IMR-90 (cell line): ENCODE measurements at regions not wholly inside any gene's neighbourhood (a gene's known extent, or its start where the extent isn't known, plus 50 kb on each side); places are given as distances from the start of the nearest gene placed in this dataset.

Source experiments
- ATAC-seq: fragments of 200-7000 bp; cut with Tn5 transposase; 2 replicates; pipeline ENCODE4 v1.9.1; 2020; ENCODE audit warnings: low read depth, mild to moderate bottlenecking, moderate library complexity
- BruUV-seq: library from RNA; stranded (reverse); fragments of 400-500 nt; replicated peaks from 2 replicates; lab custom pipeline; 2021; lab: Mats Ljungman, UMichigan
- CTCF ChIA-PET: fragments of 300-600 bp; formaldehyde crosslinking; extraction: SDS; loops from one replicate; lab custom pipeline; 2021; ENCODE audit warnings: antibody characterized with exemption; lab: Yijun Ruan, JAX
- POLR2A ChIA-PET: fragments of 300-600 bp; sonication (Branson Sonifier 250); formaldehyde crosslinking; loops from one replicate; lab custom pipeline; 2022; ENCODE audit warnings: antibody characterized with exemption; ENCODE audit not compliant: unreplicated experiment; lab: Charles Lee
- DNase-seq: peaks from one replicate; pipeline ENCODE4 v3.0.0; 2013
- H2AFZ ChIP-seq: replicated peaks from 2 replicates; pipeline ENCODE3; 2013; ENCODE audit warnings: low read length, mild to moderate bottlenecking; ENCODE audit not compliant: poor library complexity
- H2AK5ac ChIP-seq: 2 replicates; pipeline ENCODE4 v1.6.1; 2013; ENCODE audit warnings: low read depth, low read length, inconsistent platforms
- H2AK9ac ChIP-seq: replicated peaks from 2 replicates; pipeline ENCODE3; 2013; ENCODE audit warnings: mild to moderate bottlenecking, low read depth, low read length, moderate library complexity; ENCODE audit not compliant: poor library complexity
- H2BK120ac ChIP-seq: 2 replicates; pipeline ENCODE4 v1.6.1; 2013; ENCODE audit warnings: low read depth, low read length, inconsistent platforms
- H2BK15ac ChIP-seq: 3 replicates; pipeline ENCODE4 v1.6.1; 2013; ENCODE audit warnings: low read depth, low read length, inconsistent platforms
- H2BK20ac ChIP-seq: 2 replicates; pipeline ENCODE4 v1.6.1; 2013; ENCODE audit warnings: low read depth, mild to moderate bottlenecking, inconsistent platforms, low read length, moderate library complexity
- H2BK5ac ChIP-seq: 2 replicates; pipeline ENCODE4 v1.6.1; 2013; ENCODE audit warnings: mild to moderate bottlenecking, low read depth, low read length, inconsistent platforms; ENCODE audit not compliant: poor library complexity, severe bottlenecking
- H3K14ac ChIP-seq: replicated peaks from 2 replicates; pipeline ENCODE4 v1.6.1; 2013; ENCODE audit warnings: low read depth, low read length, inconsistent platforms
- H3K18ac ChIP-seq: 2 replicates; pipeline ENCODE4 v1.6.1; 2013; ENCODE audit warnings: low read depth, low read length, control low read depth
- H3K23ac ChIP-seq: 2 replicates; pipeline ENCODE4 v1.6.1; 2013; ENCODE audit warnings: low read depth, low read length, inconsistent platforms
- H3K27ac ChIP-seq: 2 replicates; pipeline ENCODE4 v1.5.1; 2013; ENCODE audit warnings: mild to moderate bottlenecking, control low read depth, low read length; ENCODE audit not compliant: insufficient read depth
- H3K27me3 ChIP-seq: 2 replicates; pipeline ENCODE4 v1.6.1; 2013; ENCODE audit warnings: low read length; ENCODE audit not compliant: control insufficient read depth, insufficient read depth
- H3K36me3 ChIP-seq: 2 replicates; pipeline ENCODE4 v1.6.1; 2013; ENCODE audit warnings: low read length, mixed read lengths; ENCODE audit not compliant: control insufficient read depth, insufficient read depth
- H3K4ac ChIP-seq: 2 replicates; pipeline ENCODE4 v1.6.1; 2013; ENCODE audit warnings: low read depth, low read length, inconsistent platforms
- H3K4me1 ChIP-seq: 2 replicates; pipeline ENCODE4 v1.6.1; 2013; ENCODE audit warnings: low read length, mixed read lengths; ENCODE audit not compliant: control insufficient read depth, insufficient read depth
- H3K4me2 ChIP-seq: 2 replicates; pipeline ENCODE4 v1.6.1; 2013; ENCODE audit warnings: low read depth, mild to moderate bottlenecking, control low read depth, low read length, moderate library complexity
- H3K4me3 ChIP-seq: 2 replicates; pipeline ENCODE4 v1.5.1; 2013; ENCODE audit warnings: low read depth, mild to moderate bottlenecking, control low read depth, low read length, moderate library complexity; ENCODE audit not compliant: insufficient read depth
- H3K56ac ChIP-seq: 2 replicates; pipeline ENCODE4 v1.6.1; 2013; ENCODE audit warnings: low read length, inconsistent platforms; ENCODE audit not compliant: insufficient read depth; ENCODE audit errors: extremely low read depth
- H3K79me1 ChIP-seq, 2 experiments: 2 replicates each; pipeline ENCODE4 v1.6.1; 2013; ENCODE audit warnings: low read length in 2 of 2, inconsistent platforms in 1 of 2, low read depth in 1 of 2
- H3K9ac ChIP-seq: 2 replicates; pipeline ENCODE4 v1.6.1; 2013; ENCODE audit warnings: low read depth, low read length, control low read depth
- H3K9me1 ChIP-seq: 2 replicates; pipeline ENCODE4 v1.6.1; 2013; ENCODE audit warnings: low read length, inconsistent platforms; ENCODE audit not compliant: insufficient read depth
- H3K9me3 ChIP-seq: 2 replicates; pipeline ENCODE4 v1.6.1; 2013; ENCODE audit warnings: low read length; ENCODE audit not compliant: control insufficient read depth, insufficient read depth
- H4K20me1 ChIP-seq: 2 replicates; pipeline ENCODE4 v1.6.1; 2013; ENCODE audit warnings: low read length, inconsistent platforms; ENCODE audit not compliant: insufficient read depth
- H4K5ac ChIP-seq: 2 replicates; pipeline ENCODE4 v1.6.1; 2013; ENCODE audit warnings: mild to moderate bottlenecking, low read depth, low read length, control low read depth
- H4K8ac ChIP-seq, 2 experiments: 2 replicates each; pipeline ENCODE4 v1.6.1; 2013; ENCODE audit warnings: low read depth in 2 of 2, low read length in 2 of 2, control low read depth in 1 of 2, inconsistent platforms in 1 of 2
- H4K91ac ChIP-seq: 2 replicates; pipeline ENCODE4 v1.6.1; 2013; ENCODE audit warnings: low read depth, low read length, inconsistent platforms; ENCODE audit not compliant: insufficient read depth
- BHLHE40 ChIP-seq: fragments of 150-350 bp; IDR thresholded peaks from 2 replicates; pipeline ENCODE4 v1.6.1; 2016; ENCODE audit warnings: mild to moderate bottlenecking, low read depth, low read length
- CEBPB ChIP-seq: IDR thresholded peaks from 2 replicates; pipeline ENCODE4 v1.6.1; 2012; ENCODE audit warnings: low read depth, low read length, improper control_type of control experiment
- CHD1 ChIP-seq: IDR thresholded peaks from 2 replicates; pipeline ENCODE4 v1.6.1; 2012; ENCODE audit warnings: low read depth, low read length, improper control_type of control experiment
- CTCF ChIP-seq: conservative IDR thresholded peaks from 2 replicates; pipeline ENCODE4 v1.5.1; 2012; ENCODE audit warnings: mild to moderate bottlenecking, low read depth, low read length, improper control_type of control experiment
- ELK1 ChIP-seq: fragments of 150-350 bp; IDR thresholded peaks from 2 replicates; pipeline ENCODE4 v1.6.1; 2016; ENCODE audit warnings: low read depth, mild to moderate bottlenecking, low read length, moderate library complexity, borderline replicate concordance
- FOS ChIP-seq: fragments of 150-350 bp; IDR thresholded peaks from 2 replicates; pipeline ENCODE4 v1.6.1; 2016; ENCODE audit warnings: low read depth, low read length
- MAFK ChIP-seq: IDR thresholded peaks from 2 replicates; pipeline ENCODE4 v1.6.1; 2012; ENCODE audit warnings: low read depth, low read length, improper control_type of control experiment
- MAZ ChIP-seq: IDR thresholded peaks from 2 replicates; pipeline ENCODE4 v1.6.1; 2012; ENCODE audit warnings: low read depth, mild to moderate bottlenecking, low read length, improper control_type of control experiment, moderate library complexity, borderline replicate concordance
- MXI1 ChIP-seq: IDR thresholded peaks from 2 replicates; pipeline ENCODE4 v1.6.1; 2012; ENCODE audit warnings: low read depth, mild to moderate bottlenecking, low read length, moderate library complexity, borderline replicate concordance
- NFE2L2 ChIP-seq: fragments of 150-350 bp; IDR thresholded peaks from 2 replicates; pipeline ENCODE4 v1.6.1; 2016; ENCODE audit warnings: low read depth, mild to moderate bottlenecking, low read length
- POLR2A ChIP-seq: IDR thresholded peaks from 2 replicates; pipeline ENCODE4 v1.6.1; 2012; ENCODE audit warnings: mild to moderate bottlenecking, low read depth, low read length
- RAD21 ChIP-seq: IDR thresholded peaks from 2 replicates; pipeline ENCODE4 v1.6.1; 2012; ENCODE audit warnings: low read length, improper control_type of control experiment
- RCOR1 ChIP-seq: IDR thresholded peaks from 2 replicates; pipeline ENCODE4 v1.6.1; 2012; ENCODE audit warnings: mild to moderate bottlenecking, low read length, improper control_type of control experiment; ENCODE audit not compliant: insufficient replicate concordance
- RFX5 ChIP-seq: IDR thresholded peaks from 2 replicates; pipeline ENCODE4 v1.8.0; 2012; ENCODE audit warnings: low read depth, mild to moderate bottlenecking, low read length, moderate library complexity
- SMC3 ChIP-seq: fragments of 150-350 bp; IDR thresholded peaks from 2 replicates; pipeline ENCODE4 v1.6.1; 2016; ENCODE audit warnings: low read depth, mild to moderate bottlenecking, antibody characterized with exemption, low read length, moderate library complexity
- USF2 ChIP-seq: fragments of 150-350 bp; IDR thresholded peaks from 2 replicates; pipeline ENCODE4 v1.6.1; 2017; ENCODE audit warnings: mild to moderate bottlenecking, antibody characterized with exemption, low read length, low read depth
- WGBS, 2 experiments: methylation state at CpG; one replicate each; pipeline versions ENCODE4 v1.1.5 to v1.1.7; 2013; ENCODE audit warnings: missing lambda C conversion rate in 2 of 2; ENCODE audit not compliant: insufficient read length in 1 of 2; ENCODE audit errors: extremely low coverage in 2 of 2; 5-methylcytosine and 5-hydroxymethylcytosine counted together
- dilution Hi-C: fragments of 300-500 bp; cut with HindIII; formaldehyde crosslinking; loops from one replicate; pipeline ENCODE4 v1.14.3; 2018; ENCODE audit warnings: low sequenced_read_pairs; ENCODE audit not compliant: unreplicated experiment
- in situ Hi-C: fragments of 300-500 bp; cut with MboI; formaldehyde crosslinking; loops from 3 replicates; pipeline ENCODE4 v1.14.3; 2019; ENCODE audit warnings: low sequenced_read_pairs, inconsistent platforms, mixed read lengths
- intact Hi-C: fragments of 100-400 bp; cut with micrococcal nuclease; formaldehyde crosslinking; loops from 2 replicates; pipeline ENCODE4 v1.10.0; 2022

DNA sequence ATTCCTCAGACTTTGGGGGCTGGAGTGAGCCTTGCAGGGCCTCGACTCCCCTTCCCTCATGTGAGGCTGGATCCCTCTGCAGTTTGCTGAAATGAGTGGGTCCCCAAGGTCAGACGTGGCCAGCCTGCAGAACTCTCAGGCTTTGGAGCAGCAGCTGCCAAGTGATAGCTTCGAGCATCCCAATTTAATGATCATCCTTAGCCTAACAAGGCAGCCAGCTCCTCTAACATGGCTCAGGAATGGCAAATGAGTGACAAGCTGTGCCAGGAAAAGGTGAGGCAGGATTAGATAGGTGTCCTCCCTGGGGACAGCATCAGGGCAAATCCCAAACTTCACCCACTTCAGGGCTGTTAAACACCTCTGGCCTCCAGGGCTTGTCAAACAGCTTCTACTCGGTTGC, 130.7 kb upstream of the PWP1 start:
- ChIA-PET POLR2A (no interaction called here), CTCF (no interaction called here)
- no peak overlapping the region for H2AK9ac ChIP-seq
- H3K4me3 ChIP-seq: no peak overlapping the region
- no peak overlapping the region for H3K56ac ChIP-seq
- no peak overlapping the region for H3K4me2 ChIP-seq
- TF ChIP-seq ELK1 (no peak), CHD1 (no peak), USF2 (no peak), SMC3 (no peak), POLR2A (no peak), MXI1 (no peak), FOS (no peak), RFX5 (no peak), MAFK (no peak), RAD21 (no peak), RCOR1 (no peak), MAZ (no peak), BHLHE40 (no peak), NFE2L2 (no peak), CEBPB (no peak), CTCF (no peak)
- in situ Hi-C loops: no loop called here
- H4K91ac ChIP-seq: no peak overlapping the region
- H3K23ac ChIP-seq: no peak overlapping the region
- H2AK5ac ChIP-seq: no peak overlapping the region
- no peak overlapping the region for H2BK15ac ChIP-seq
- no peak overlapping the region for H2BK5ac ChIP-seq
- ATAC-seq: no peak
- H2AFZ ChIP-seq: no peak overlapping the region
- H4K20me1 ChIP-seq: no peaks in the 10 kb centered on the region
- H3K27ac ChIP-seq: no peak overlapping the region
- H2BK120ac ChIP-seq: no peak overlapping the region
- DNase-seq: no peak
- H3K27me3 ChIP-seq: no peaks in the 10 kb centered on the region; the same call in 1 of the 2 replicates
- H3K9me3 ChIP-seq: no peaks in the 10 kb centered on the region
- no peak overlapping the region for H2BK20ac ChIP-seq
- H3K4ac ChIP-seq: no peak overlapping the region
- H4K8ac ChIP-seq: no peak overlapping the region
- no peak overlapping the region for H3K9ac ChIP-seq
- BruUV-seq: no TSS peak
- no peaks in the 10 kb centered on the region for H3K79me1 ChIP-seq
- no peak overlapping the region for H4K5ac ChIP-seq
- no peaks in the 10 kb centered on the region for H3K36me3 ChIP-seq
- 17% methylated on average over 1 of the region's 4 CpGs; no CpG with 5 or more reads in 1 of the 2 experiments for WGBS, 2 experiments
- no peaks in the 10 kb centered on the region for H3K9me1 ChIP-seq
- dilution Hi-C loops: no loop called here
- intact Hi-C loops: no loop called here
- no peak overlapping the region for H3K18ac ChIP-seq
- no peak overlapping the region for H3K14ac ChIP-seq
- no peaks in the 10 kb centered on the region for H3K4me1 ChIP-seq
